ENCODE measurements at regions not wholly inside any gene's neighbourhood (a gene's known extent, or its start where the extent isn't known, plus 50 kb on each side); places are given as distances from the start of the nearest gene placed in this dataset.

- DNase-seq, result peak in 4 of 42 donors; percentile 7 to 31 (median 14)
- intact Hi-C loops (cut with DNase I), result no loop called here
Measured at GRCh38 chr14:96634896-96635295, 132.7 kb downstream of the PAPOLA start.

GRCh38 chr14:96635850-96636249 lies 133.7 kb downstream of the PAPOLA start:
- DNase-seq, result peak in 5 of 42 donors; percentile 1 to 35 (median 28)
- intact Hi-C loops (cut with DNase I), result no loop called here

GRCh38 chr14:96637521-96637920 lies 135.3 kb downstream of the PAPOLA start:
- intact Hi-C loops (cut with DNase I), result no loop called here
- peak in 5 of 42 donors; percentile 7 to 34 (median 13) for DNase-seq

GRCh38 chr14:96638041-96638855 lies 136.1 kb downstream of the PAPOLA start:
- intact Hi-C loops (cut with DNase I), result no loop called here
- peak in 4 of 42 donors; percentile 3 to 33 (median 18) for DNase-seq

GRCh38 chr14:96639550-96639949 lies 137.4 kb downstream of the PAPOLA start:
- intact Hi-C loops (cut with DNase I), result no loop called here
- DNase-seq, result peak in 4 of 42 donors; percentile 14 to 42 (median 34)

GRCh38 chr14:96648506-96649326 lies 146.5 kb downstream of the PAPOLA start:
- DNase-seq, result no peak
- intact Hi-C loops (cut with DNase I), result no loop called here

GRCh38 chr14:96649327-96649601 lies 147.1 kb downstream of the PAPOLA start:
- no peak for DNase-seq
- intact Hi-C loops (cut with DNase I), result no loop called here

- intact Hi-C loops (cut with DNase I), result no loop called here
- peak in 1 of 42 donors; percentile 8 for DNase-seq
Measured at GRCh38 chr14:96653597-96653996, 143.6 kb upstream of the VRK1 start.

- no peak for DNase-seq
- intact Hi-C loops (cut with DNase I), result no loop called here
Measured at GRCh38 chr14:96658611-96659010, 138.6 kb upstream of the VRK1 start.

GRCh38 chr14:96660123-96660522 lies 137.1 kb upstream of the VRK1 start:
- intact Hi-C loops (cut with DNase I), result no loop called here
- no peak for DNase-seq

GRCh38 chr14:96660667-96661066 lies 136.5 kb upstream of the VRK1 start:
- intact Hi-C loops (cut with DNase I), result no loop called here
- no peak for DNase-seq

- intact Hi-C loops (cut with DNase I), result no loop called here
- no peak for DNase-seq
Measured at GRCh38 chr14:96661244-96661969, 135.8 kb upstream of the VRK1 start.

- no peak for DNase-seq
- intact Hi-C loops (cut with DNase I), result no loop called here
Measured at GRCh38 chr14:96662116-96662970, 134.8 kb upstream of the VRK1 start.

- DNase-seq, result no peak
- intact Hi-C loops (cut with DNase I), result no loop called here
Measured at GRCh38 chr14:96663076-96663475, 134.1 kb upstream of the VRK1 start.

GRCh38 chr14:96663491-96664067 lies 133.6 kb upstream of the VRK1 start:
- no peak for DNase-seq
- intact Hi-C loops (cut with DNase I), result no loop called here

GRCh38 chr14:96666088-96666487 lies 131.1 kb upstream of the VRK1 start:
- intact Hi-C loops (cut with DNase I), result no loop called here

GRCh38 chr14:96670391-96670790 lies 126.8 kb upstream of the VRK1 start:
- no peak for DNase-seq
- intact Hi-C loops (cut with DNase I), result no loop called here

More at GRCh38 chr14:96666088-96666487, 131.1 kb upstream of the VRK1 start:
- no peak for DNase-seq

GRCh38 chr14:96671218-96671617 lies 126.0 kb upstream of the VRK1 start:
- intact Hi-C loops (cut with DNase I), result no loop called here
- no peak for DNase-seq

GRCh38 chr14:96673706-96674105 lies 123.5 kb upstream of the VRK1 start:
- intact Hi-C loops (cut with DNase I), result no loop called here
- DNase-seq, result no peak

Data from head of caudate nucleus (tissue), 42 donors.